GM21529 (cell line): ENCODE measurements at regions not wholly inside any gene's neighbourhood (a gene's known extent, or its start where the extent isn't known, plus 50 kb on each side); places are given as distances from the start of the nearest gene placed in this dataset.

Source experiments
- ATAC-seq: cut with Tn5 transposase; IDR thresholded peaks from one replicate; pipeline ENCODE4 v1.9.1; 2021; ENCODE audit not compliant: unreplicated experiment

DNA sequence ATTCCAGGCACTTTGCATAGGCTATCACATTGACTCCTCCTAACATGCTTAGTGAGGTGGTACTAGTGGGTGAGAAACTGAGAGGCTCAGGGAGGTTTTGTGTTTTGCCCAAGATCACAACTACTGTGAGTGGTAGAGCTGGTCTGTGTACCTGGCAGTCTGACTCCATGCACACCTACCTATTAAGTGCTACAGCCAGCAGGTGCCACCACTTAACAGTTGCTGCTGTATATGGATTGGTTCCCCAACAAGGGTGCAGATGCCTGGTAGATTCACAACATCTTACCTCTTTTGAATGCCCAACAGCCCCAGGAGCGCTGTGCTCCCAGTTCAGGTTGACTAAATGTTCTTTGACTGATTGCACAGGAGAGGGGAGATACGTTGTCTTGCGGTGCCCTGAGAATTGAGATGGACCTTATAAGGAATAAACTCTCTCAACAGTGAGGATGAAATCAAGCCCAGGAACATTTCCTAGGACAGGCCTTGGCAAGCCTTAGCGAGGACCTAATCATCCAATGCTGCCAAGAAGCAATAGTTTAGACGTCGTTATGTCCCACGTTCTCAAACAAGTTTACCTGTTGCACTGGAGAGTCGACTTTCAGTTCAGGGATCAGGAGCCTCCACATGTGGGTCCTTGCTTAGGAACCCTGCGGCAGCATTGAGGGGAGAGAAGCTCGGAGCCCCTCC, 78.9 kb upstream of the F3 start:
- ATAC-seq: no peak

DNA sequence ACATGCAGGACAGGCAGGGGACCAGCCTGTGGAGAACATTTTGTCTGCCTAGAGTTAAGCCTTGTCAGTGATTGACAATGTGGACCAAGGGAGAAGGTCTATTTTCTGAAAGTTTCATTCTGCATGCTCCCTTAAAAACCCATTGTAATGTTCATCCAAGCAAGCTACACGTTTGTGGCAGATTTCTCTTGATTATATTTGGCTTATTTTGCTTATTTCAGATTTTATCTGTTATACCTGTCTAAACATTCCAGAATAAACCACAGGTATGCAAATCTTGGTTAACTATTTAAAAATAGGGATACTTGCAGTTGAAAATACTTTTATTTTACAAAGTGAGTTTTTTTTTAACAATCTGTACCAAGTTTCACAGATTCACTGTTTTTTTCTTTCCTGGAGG, 78.2 kb upstream of the F3 start:
- no peak for ATAC-seq

DNA sequence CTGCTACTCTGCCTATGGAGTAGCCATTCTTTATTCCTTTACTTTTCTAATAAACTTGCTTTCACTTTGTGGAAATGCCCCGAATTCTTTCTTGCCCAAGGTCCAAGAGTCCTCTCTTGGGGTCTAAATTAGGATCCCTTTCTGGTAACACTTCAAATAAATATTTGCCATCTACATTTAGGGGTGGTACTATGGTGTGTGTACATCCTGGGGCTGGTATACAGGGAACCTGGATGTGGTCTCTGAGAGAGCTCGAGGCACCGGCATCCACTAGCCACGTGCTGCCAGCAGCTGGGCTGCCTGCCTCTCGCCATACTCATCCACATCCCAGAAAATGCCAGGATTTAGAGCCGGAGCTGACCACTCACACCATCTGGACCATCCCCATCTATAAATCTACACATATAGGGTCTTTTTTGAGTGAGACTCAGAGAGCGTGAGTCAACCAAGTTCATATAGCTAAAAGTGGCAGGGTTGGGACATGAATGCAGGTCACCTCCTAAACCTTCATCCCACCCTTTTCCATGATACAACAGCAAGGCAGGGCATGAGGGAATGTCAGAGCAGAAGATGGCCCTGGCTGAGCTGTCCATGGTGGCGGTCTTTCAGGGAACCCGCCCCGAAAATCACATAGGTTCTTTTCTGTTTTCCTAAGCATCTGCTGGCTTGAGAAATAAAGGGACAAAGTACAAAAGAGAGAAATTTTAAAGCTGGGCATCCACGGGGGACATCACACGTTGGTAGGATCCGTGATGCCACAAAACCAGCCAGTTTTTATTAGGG, 76.6 kb upstream of the F3 start:
- no peak for ATAC-seq

DNA sequence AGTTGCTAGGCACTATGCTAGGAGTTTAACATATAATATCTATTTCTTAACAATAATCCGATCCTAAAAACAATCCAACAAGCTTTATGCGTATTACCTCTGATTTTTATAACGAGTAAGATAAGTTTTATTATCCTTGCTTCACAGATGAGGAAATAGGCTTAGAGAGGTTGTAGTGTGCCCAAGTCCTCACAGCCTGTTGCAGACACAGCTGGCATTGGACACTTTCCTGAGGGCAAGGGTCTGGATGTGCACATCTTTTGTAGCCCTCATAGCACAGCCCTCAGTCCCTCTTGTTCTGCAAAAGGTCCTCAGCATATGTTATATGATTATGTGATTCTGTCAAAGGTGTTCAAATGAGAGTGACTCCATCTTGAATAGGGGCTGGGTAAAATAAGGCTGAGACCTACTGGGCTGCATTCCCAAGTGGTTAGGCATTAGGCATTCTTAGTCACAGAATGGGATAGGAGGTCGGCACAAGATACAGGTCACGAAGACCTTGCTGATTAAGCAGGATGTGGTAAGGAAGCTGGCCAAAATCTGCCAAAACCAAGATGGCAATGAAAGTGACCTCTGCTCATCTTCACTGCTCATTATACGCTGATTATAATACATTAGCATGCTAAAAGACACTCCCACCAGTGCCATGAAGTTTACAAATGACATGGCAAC, 75.7 kb upstream of the F3 start:
- ATAC-seq: no peak

DNA sequence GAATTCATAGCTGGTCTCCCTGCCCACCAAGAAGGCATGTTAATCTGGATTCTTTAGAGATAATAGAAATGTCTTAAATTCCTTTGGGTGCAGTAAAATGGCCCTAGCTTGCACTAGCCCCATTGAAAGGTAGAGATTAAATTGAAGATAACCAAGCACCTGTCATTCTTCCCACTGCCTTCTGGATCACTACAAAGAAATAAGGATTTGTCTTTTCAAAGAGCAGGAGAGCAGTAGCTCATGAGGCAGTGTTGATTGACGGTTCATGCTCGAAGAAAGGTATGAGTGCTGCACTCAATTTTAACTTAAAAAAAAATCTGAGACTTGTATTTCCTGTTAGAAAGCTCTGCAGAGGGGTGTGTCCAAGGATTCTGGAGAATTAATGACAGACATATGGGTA, 74.9 kb upstream of the F3 start:
- ATAC-seq: no peak

DNA sequence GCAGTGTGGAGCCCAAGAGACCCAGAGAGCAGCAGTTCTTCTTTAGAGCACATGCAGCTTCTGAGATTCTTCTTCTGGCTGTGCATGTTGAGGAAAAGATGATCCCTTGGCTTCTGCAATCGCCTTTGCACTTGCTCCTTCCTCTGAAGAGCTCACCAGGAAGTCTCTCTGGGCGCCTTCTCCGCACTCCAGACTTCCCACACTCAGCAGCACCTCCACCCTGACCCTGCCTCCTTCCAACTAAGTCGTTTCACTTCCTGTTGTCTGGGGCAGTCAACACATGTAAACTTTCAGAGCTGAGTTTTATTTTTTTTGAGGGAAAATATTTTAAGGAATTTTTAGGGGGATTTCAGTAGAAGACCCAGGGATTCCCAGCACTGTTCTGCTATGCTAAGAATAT, 73.4 kb upstream of the F3 start:
- ATAC-seq: no peak

DNA sequence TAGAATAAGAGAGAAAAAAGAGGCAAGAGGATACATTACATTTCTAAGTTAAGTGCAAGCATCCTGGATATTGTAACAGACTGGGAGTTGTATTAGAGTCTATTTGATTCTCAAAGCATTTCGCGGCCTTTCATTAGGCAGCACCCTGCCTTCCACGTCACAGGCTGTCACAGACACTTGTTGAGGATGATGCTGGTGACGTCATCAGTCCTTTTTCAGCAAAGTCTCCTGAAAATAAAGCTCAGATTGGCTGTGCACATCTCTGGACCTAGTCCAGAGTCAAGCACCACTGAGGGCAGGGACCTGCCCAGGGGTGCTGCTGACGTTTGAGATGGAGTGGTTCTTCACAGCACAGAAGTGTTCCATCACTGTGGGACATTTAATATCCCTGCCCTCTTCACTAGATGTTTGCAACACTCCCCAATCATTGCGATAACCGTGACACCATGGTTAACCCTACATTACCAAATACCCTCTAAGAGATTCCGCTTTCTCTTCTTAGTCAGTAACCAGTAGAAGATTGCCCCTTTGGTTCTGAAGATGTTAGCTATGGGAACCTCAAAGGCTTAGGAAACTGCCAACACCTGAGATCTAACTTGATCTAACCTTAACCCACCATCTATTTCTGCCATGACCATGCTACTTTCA, 72.7 kb upstream of the F3 start:
- ATAC-seq: no peak

DNA sequence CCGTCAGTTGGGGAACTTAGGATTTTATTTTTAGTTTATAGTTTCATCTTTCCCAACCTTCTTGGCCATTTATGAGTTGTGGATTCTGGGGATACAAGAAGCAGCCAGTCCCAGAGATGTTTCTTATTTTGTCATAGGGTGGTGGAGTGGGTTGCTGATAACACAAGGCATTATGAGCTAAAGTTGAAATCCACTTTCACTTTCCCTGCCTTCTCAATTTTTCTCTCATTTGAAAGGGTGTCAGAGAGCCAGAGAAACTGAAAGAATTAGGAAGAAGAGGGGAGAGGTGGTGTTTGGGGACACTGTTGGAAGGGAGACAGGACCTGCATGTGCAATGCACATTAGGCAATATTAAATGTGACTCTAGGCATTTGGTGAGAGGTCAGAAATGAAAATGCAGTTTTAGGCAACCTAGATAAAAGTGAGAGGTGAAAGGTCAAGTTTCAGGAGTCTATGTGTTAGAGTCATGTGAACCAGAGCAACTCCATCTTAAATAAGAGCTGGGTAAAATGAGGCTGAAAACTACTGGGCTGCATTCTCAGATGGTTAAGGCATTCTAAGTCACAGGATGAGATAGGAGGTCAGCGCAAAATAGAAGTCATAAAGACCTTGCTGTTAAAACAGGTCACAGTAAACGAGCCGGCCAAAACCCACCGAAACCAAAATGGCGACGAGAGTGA, 71.1 kb upstream of the F3 start:
- no peak for ATAC-seq

DNA sequence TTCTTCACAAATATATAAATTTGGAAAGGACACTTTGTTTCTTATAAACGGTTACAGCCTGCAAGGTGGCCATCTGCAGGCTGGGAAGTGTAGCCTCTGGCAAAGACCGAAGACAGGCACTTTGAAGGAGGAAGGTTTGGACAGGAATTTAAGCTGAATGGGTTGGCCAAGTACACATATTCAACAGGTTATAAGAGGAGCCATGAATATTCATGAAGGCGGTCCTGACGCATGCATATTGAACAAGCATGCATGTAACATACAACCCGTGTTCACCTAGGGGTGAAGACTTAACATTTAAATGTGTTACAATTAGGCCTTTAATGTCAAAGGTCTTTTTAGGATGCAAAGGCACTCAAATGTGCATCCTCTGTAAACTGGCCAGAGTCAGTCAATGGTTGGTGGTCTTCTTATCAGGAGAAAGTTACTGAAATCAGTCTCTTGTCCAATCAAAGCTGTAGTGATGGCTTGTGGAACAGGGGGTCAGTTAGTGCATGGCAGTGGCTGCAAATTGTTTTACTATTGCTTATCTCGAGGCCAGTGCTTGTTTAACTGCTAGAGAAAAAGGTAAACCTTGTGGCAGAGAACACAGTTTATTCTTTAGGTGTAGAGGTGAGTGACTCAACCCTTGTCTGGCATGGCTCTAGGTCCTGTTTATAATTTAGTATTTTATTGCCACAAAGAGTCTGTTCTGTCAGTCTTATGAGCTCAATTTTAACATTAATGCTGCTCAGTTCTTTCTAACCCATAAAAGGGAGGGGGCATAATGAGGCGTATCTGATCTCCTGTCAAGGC, 70.3 kb upstream of the F3 start:
- ATAC-seq: no peak

DNA sequence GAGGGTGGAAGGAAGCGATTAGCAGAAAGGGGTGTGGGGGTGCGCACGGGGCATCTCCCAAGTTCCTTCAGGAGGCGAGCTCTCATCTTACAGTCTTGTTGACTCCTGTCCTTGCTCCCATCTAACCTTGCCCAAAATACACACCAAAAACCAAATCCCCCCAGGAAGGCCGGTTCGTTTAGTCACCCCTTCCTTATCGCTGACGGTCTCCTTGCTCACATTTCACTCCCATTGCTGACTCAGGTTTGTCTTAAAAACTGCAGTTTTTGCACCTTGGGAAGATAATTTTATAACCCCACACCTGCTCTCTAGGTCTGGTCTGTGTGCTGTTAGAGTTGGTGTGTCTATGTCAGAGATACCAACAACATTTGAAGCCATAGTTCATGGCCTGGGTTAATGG, 68.1 kb upstream of the F3 start:
- ATAC-seq: no peak

DNA sequence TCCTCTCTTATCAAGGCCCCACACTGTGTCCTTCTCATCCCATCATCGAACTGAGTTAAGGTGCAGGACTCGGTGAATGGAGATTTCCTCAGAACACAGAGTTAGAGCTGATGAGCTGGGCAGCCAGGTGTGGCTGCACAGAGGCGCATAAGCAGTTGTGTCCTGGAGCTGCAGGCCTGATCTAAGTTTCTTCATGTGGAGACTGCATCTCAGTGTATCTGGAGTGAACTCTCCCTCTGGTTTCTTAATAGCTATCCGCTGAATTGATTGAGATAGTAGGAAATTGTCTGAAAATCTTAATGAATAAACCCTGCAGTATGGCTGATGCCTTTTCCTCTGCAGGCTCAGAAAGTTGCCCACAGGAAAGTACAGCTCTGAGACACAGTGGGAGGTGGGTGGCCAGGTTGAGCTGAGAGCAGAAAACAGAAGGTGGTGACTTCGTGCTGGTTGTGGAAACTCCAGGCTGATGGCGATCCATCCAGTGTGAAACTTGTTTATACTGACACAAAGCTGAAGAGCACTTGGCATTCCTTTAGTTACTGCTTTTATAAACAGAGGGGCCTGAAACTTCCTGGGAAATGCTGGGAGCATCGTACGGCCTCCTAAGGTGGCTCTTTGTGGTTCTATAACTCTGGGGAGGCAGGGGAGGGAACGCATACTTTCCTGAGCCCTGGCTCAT, 67.4 kb upstream of the F3 start:
- no peak for ATAC-seq

DNA sequence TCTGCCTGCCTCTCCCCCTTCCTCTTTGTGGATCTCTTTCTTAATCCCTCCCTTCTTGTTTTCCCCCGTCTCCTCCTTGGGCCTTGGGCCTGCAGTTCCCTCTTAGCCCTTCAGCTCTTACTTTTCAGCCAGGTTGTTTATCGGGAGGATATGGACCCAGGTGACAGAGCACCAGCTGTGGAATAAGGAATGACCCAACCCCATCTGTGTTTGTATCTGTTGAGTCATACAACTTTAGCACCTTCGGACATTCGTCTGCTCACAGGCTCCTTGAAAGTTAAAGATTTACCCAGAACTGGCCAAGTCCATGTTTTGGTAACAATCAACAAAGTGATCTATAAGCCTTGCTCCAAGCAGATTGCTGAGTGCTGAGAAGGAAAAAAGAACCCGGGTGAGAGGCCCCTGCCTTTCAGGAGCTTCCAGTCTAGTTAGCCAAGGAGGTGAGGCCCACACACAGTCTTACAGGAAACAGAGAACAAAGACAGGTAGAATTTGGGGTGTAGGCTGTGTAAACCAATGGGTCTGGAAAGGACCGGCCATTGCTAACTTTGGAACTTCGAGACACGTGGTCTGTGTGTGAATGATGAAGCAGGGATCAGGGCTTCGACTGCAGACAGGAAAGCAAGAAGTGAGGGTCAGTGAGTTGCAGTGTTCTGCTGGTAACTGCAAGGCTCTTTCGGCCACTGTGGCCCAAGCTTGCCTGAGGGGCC, 66.7 kb upstream of the F3 start:
- no peak for ATAC-seq

DNA sequence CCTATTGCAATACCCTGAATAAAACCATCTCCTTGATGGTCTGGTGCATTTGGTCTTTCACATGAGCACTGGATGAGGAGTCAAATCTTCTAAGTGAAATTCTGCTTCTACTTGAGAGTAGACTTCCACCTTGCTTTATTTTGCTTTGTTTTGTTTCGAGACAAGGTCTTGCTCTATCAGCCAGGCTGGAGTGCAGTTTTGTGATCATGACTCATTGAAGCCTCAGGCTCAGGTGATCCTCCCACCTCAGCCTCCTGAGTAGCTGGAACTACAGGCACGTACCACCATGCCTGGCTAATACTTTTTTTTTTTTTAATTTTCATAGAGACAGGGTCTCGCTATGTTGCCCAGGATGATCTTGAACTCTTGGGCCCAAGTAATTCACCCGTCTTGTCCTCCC, 65.8 kb upstream of the F3 start:
- ATAC-seq: no peak

DNA sequence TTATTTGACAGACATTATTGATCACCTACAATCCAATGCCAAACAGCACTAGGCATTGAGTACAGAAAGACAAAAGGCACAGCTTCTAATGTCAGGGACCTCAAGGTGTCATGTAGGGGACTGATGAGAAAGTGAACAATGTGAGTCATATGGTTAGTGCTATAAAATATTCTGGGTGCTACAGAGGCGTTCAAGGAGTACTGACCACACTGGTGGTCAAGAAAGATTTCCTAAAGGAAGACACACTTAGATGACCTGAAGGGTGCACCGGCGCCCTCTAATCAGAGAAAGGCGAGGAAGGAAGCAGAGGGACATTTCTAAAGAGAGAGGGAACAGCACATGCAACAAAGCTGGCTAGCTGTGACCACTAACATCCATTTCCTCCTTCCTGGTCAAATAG, 64.9 kb upstream of the F3 start:
- ATAC-seq: no peak

DNA sequence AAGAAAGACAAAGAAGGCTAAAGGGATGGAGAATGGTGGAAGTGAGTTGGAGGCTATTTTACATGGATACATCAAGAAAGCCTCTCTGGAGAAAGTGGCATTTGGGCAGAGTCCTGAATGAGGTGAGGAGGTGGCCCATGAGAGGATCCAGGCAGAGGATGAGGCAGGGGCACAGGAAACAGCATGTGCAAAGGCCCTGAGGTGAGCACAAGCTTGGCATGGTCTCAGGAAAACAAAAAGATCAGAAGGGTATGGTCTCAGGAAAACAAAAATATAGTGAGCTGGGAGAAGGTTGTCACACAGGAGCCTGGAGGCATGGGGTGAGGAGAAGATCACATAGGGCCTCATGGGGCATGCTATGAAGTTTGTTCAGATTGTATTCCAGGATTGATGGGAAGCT, 62.1 kb upstream of the F3 start:
- no peak for ATAC-seq

DNA sequence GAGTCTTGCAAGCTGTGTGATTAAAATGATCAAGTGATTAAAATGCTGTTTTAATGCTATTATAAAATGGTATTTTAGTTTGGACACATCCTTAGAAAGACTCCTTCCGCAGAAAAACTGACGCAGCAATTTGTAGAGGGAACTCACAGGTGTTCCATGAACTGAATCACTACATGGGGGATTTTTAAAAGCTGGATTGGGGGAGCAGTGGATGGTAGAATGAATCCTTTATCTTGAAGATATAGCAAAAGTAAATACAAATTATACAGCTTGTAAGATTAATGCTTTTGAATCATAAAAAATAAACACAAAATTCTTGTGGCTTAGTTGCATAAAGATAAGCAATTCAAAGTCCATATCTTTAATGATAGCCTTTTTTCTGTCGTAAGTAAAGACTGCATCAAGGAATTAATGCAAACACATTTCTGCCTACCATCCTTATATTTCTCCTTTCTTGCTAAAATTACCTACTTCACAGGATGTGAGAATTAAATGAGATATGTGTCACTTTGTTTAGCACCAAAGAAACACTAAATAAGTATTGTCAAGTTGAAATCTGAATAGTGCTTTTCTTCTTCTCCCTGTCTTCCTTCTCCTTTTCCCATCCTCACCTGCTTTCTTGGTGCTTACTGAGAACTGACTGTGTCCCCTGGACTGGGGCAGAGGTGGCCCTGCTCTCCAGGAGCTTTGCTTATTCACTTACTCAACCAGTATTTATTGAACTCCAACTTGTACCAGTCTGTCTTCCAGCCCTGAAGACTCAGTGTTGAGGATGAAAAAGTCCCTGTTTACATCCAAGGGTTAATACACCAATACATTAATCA, 61.5 kb upstream of the F3 start:
- ATAC-seq: no peak

DNA sequence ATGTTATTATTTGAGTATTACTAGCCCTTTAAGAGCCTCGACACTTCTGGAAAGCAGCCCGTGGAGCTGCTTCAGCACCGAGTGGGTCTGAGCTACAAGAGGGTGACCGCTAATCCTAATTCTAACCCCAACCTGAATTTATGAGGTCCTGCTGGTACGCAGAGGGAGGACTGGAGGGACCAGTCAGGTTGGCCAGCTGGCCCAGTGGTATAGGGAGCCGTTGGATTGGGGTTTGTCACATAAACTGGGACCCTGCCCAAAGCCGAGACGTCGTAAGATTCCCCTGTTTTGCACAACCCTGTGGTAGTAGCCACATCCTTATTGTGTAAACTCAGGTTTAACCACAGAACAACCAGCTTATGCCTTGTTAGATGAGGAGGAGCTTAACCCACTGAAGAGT, 60.8 kb upstream of the F3 start:
- no peak for ATAC-seq

DNA sequence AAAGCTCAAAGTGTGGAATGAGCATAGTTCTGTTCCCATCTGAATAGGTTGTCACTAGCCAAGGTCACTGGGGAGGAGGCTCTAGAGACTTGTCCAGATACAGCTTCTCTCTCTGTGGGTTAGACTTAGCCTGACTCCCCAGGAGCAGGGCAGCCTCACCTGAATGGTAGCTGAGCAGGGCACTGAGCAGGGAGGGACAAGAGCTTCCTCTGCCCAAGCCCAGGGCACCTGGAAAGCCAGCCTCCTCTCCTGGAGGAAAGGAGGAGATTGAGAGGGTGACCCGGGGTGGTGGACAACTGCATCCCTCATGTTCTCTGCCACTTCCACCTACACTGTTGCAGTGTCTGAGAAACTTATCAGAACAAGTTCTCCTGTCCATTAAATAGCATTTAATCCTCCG, 59.0 kb upstream of the F3 start:
- ATAC-seq: no peak
